IMR-90 (cell line): ENCODE measurements at regions not wholly inside any gene's neighbourhood (a gene's known extent, or its start where the extent isn't known, plus 50 kb on each side); places are given as distances from the start of the nearest gene placed in this dataset.

Experiments
- ATAC-seq: fragments of 200-7000 bp; cut with Tn5 transposase; 2 replicates; pipeline ENCODE4 v1.9.1; 2020; ENCODE audit warnings: low read depth, mild to moderate bottlenecking, moderate library complexity
- BruUV-seq: library from RNA; stranded (reverse); fragments of 400-500 nt; replicated peaks from 2 replicates; lab custom pipeline; 2021; lab: Mats Ljungman, UMichigan
- CTCF ChIA-PET: fragments of 300-600 bp; formaldehyde crosslinking; extraction: SDS; loops from one replicate; lab custom pipeline; 2021; ENCODE audit warnings: antibody characterized with exemption; lab: Yijun Ruan, JAX
- POLR2A ChIA-PET: fragments of 300-600 bp; sonication (Branson Sonifier 250); formaldehyde crosslinking; loops from one replicate; lab custom pipeline; 2022; ENCODE audit warnings: antibody characterized with exemption; ENCODE audit not compliant: unreplicated experiment; lab: Charles Lee
- DNase-seq: peaks from one replicate; pipeline ENCODE4 v3.0.0; 2013
- H2AFZ ChIP-seq: replicated peaks from 2 replicates; pipeline ENCODE3; 2013; ENCODE audit warnings: low read length, mild to moderate bottlenecking; ENCODE audit not compliant: poor library complexity
- H2AK5ac ChIP-seq: 2 replicates; pipeline ENCODE4 v1.6.1; 2013; ENCODE audit warnings: low read depth, low read length, inconsistent platforms
- H2AK9ac ChIP-seq: replicated peaks from 2 replicates; pipeline ENCODE3; 2013; ENCODE audit warnings: mild to moderate bottlenecking, low read depth, low read length, moderate library complexity; ENCODE audit not compliant: poor library complexity
- H2BK120ac ChIP-seq: 2 replicates; pipeline ENCODE4 v1.6.1; 2013; ENCODE audit warnings: low read depth, low read length, inconsistent platforms
- H2BK15ac ChIP-seq: 3 replicates; pipeline ENCODE4 v1.6.1; 2013; ENCODE audit warnings: low read depth, low read length, inconsistent platforms
- H2BK20ac ChIP-seq: 2 replicates; pipeline ENCODE4 v1.6.1; 2013; ENCODE audit warnings: low read depth, mild to moderate bottlenecking, inconsistent platforms, low read length, moderate library complexity
- H2BK5ac ChIP-seq: 2 replicates; pipeline ENCODE4 v1.6.1; 2013; ENCODE audit warnings: mild to moderate bottlenecking, low read depth, low read length, inconsistent platforms; ENCODE audit not compliant: poor library complexity, severe bottlenecking
- H3K14ac ChIP-seq: replicated peaks from 2 replicates; pipeline ENCODE4 v1.6.1; 2013; ENCODE audit warnings: low read depth, low read length, inconsistent platforms
- H3K18ac ChIP-seq: 2 replicates; pipeline ENCODE4 v1.6.1; 2013; ENCODE audit warnings: low read depth, low read length, control low read depth
- H3K23ac ChIP-seq: 2 replicates; pipeline ENCODE4 v1.6.1; 2013; ENCODE audit warnings: low read depth, low read length, inconsistent platforms
- H3K27ac ChIP-seq: 2 replicates; pipeline ENCODE4 v1.5.1; 2013; ENCODE audit warnings: mild to moderate bottlenecking, control low read depth, low read length; ENCODE audit not compliant: insufficient read depth
- H3K27me3 ChIP-seq: 2 replicates; pipeline ENCODE4 v1.6.1; 2013; ENCODE audit warnings: low read length; ENCODE audit not compliant: control insufficient read depth, insufficient read depth
- H3K36me3 ChIP-seq: 2 replicates; pipeline ENCODE4 v1.6.1; 2013; ENCODE audit warnings: low read length, mixed read lengths; ENCODE audit not compliant: control insufficient read depth, insufficient read depth
- H3K4ac ChIP-seq: 2 replicates; pipeline ENCODE4 v1.6.1; 2013; ENCODE audit warnings: low read depth, low read length, inconsistent platforms
- H3K4me1 ChIP-seq: 2 replicates; pipeline ENCODE4 v1.6.1; 2013; ENCODE audit warnings: low read length, mixed read lengths; ENCODE audit not compliant: control insufficient read depth, insufficient read depth
- H3K4me2 ChIP-seq: 2 replicates; pipeline ENCODE4 v1.6.1; 2013; ENCODE audit warnings: low read depth, mild to moderate bottlenecking, control low read depth, low read length, moderate library complexity
- H3K4me3 ChIP-seq: 2 replicates; pipeline ENCODE4 v1.5.1; 2013; ENCODE audit warnings: low read depth, mild to moderate bottlenecking, control low read depth, low read length, moderate library complexity; ENCODE audit not compliant: insufficient read depth
- H3K56ac ChIP-seq: 2 replicates; pipeline ENCODE4 v1.6.1; 2013; ENCODE audit warnings: low read length, inconsistent platforms; ENCODE audit not compliant: insufficient read depth; ENCODE audit errors: extremely low read depth
- H3K79me1 ChIP-seq, 2 experiments: 2 replicates each; pipeline ENCODE4 v1.6.1; 2013; ENCODE audit warnings: low read length in 2 of 2, inconsistent platforms in 1 of 2, low read depth in 1 of 2
- H3K9ac ChIP-seq: 2 replicates; pipeline ENCODE4 v1.6.1; 2013; ENCODE audit warnings: low read depth, low read length, control low read depth
- H3K9me1 ChIP-seq: 2 replicates; pipeline ENCODE4 v1.6.1; 2013; ENCODE audit warnings: low read length, inconsistent platforms; ENCODE audit not compliant: insufficient read depth
- H3K9me3 ChIP-seq: 2 replicates; pipeline ENCODE4 v1.6.1; 2013; ENCODE audit warnings: low read length; ENCODE audit not compliant: control insufficient read depth, insufficient read depth
- H4K20me1 ChIP-seq: 2 replicates; pipeline ENCODE4 v1.6.1; 2013; ENCODE audit warnings: low read length, inconsistent platforms; ENCODE audit not compliant: insufficient read depth
- H4K5ac ChIP-seq: 2 replicates; pipeline ENCODE4 v1.6.1; 2013; ENCODE audit warnings: mild to moderate bottlenecking, low read depth, low read length, control low read depth
- H4K8ac ChIP-seq, 2 experiments: 2 replicates each; pipeline ENCODE4 v1.6.1; 2013; ENCODE audit warnings: low read depth in 2 of 2, low read length in 2 of 2, control low read depth in 1 of 2, inconsistent platforms in 1 of 2
- H4K91ac ChIP-seq: 2 replicates; pipeline ENCODE4 v1.6.1; 2013; ENCODE audit warnings: low read depth, low read length, inconsistent platforms; ENCODE audit not compliant: insufficient read depth
- BHLHE40 ChIP-seq: fragments of 150-350 bp; IDR thresholded peaks from 2 replicates; pipeline ENCODE4 v1.6.1; 2016; ENCODE audit warnings: mild to moderate bottlenecking, low read depth, low read length
- CEBPB ChIP-seq: IDR thresholded peaks from 2 replicates; pipeline ENCODE4 v1.6.1; 2012; ENCODE audit warnings: low read depth, low read length, improper control_type of control experiment
- CHD1 ChIP-seq: IDR thresholded peaks from 2 replicates; pipeline ENCODE4 v1.6.1; 2012; ENCODE audit warnings: low read depth, low read length, improper control_type of control experiment
- CTCF ChIP-seq: conservative IDR thresholded peaks from 2 replicates; pipeline ENCODE4 v1.5.1; 2012; ENCODE audit warnings: mild to moderate bottlenecking, low read depth, low read length, improper control_type of control experiment
- ELK1 ChIP-seq: fragments of 150-350 bp; IDR thresholded peaks from 2 replicates; pipeline ENCODE4 v1.6.1; 2016; ENCODE audit warnings: low read depth, mild to moderate bottlenecking, low read length, moderate library complexity, borderline replicate concordance
- FOS ChIP-seq: fragments of 150-350 bp; IDR thresholded peaks from 2 replicates; pipeline ENCODE4 v1.6.1; 2016; ENCODE audit warnings: low read depth, low read length
- MAFK ChIP-seq: IDR thresholded peaks from 2 replicates; pipeline ENCODE4 v1.6.1; 2012; ENCODE audit warnings: low read depth, low read length, improper control_type of control experiment
- MXI1 ChIP-seq: IDR thresholded peaks from 2 replicates; pipeline ENCODE4 v1.6.1; 2012; ENCODE audit warnings: low read depth, mild to moderate bottlenecking, low read length, moderate library complexity, borderline replicate concordance
- NFE2L2 ChIP-seq: fragments of 150-350 bp; IDR thresholded peaks from 2 replicates; pipeline ENCODE4 v1.6.1; 2016; ENCODE audit warnings: low read depth, mild to moderate bottlenecking, low read length
- POLR2A ChIP-seq: IDR thresholded peaks from 2 replicates; pipeline ENCODE4 v1.6.1; 2012; ENCODE audit warnings: mild to moderate bottlenecking, low read depth, low read length
- RAD21 ChIP-seq: IDR thresholded peaks from 2 replicates; pipeline ENCODE4 v1.6.1; 2012; ENCODE audit warnings: low read length, improper control_type of control experiment
- RCOR1 ChIP-seq: IDR thresholded peaks from 2 replicates; pipeline ENCODE4 v1.6.1; 2012; ENCODE audit warnings: mild to moderate bottlenecking, low read length, improper control_type of control experiment; ENCODE audit not compliant: insufficient replicate concordance
- RFX5 ChIP-seq: IDR thresholded peaks from 2 replicates; pipeline ENCODE4 v1.8.0; 2012; ENCODE audit warnings: low read depth, mild to moderate bottlenecking, low read length, moderate library complexity
- SMC3 ChIP-seq: fragments of 150-350 bp; IDR thresholded peaks from 2 replicates; pipeline ENCODE4 v1.6.1; 2016; ENCODE audit warnings: low read depth, mild to moderate bottlenecking, antibody characterized with exemption, low read length, moderate library complexity
- USF2 ChIP-seq: fragments of 150-350 bp; IDR thresholded peaks from 2 replicates; pipeline ENCODE4 v1.6.1; 2017; ENCODE audit warnings: mild to moderate bottlenecking, antibody characterized with exemption, low read length, low read depth
- WGBS, 2 experiments: methylation state at CpG; one replicate each; pipeline versions ENCODE4 v1.1.5 to v1.1.7; 2013; ENCODE audit warnings: missing lambda C conversion rate in 2 of 2; ENCODE audit not compliant: insufficient read length in 1 of 2; ENCODE audit errors: extremely low coverage in 2 of 2; 5-methylcytosine and 5-hydroxymethylcytosine counted together
- dilution Hi-C: fragments of 300-500 bp; cut with HindIII; formaldehyde crosslinking; loops from one replicate; pipeline ENCODE4 v1.14.3; 2018; ENCODE audit warnings: low sequenced_read_pairs; ENCODE audit not compliant: unreplicated experiment
- in situ Hi-C: fragments of 300-500 bp; cut with MboI; formaldehyde crosslinking; loops from 3 replicates; pipeline ENCODE4 v1.14.3; 2019; ENCODE audit warnings: low sequenced_read_pairs, inconsistent platforms, mixed read lengths
- intact Hi-C: fragments of 100-400 bp; cut with micrococcal nuclease; formaldehyde crosslinking; loops from 2 replicates; pipeline ENCODE4 v1.10.0; 2022

GRCh38 chr12:69189378-69189978, 49.9 kb upstream of the CPSF6 start:
- H4K8ac ChIP-seq: no peak overlapping the region
- 100% methylated on average over 1 of the region's 4 CpGs; no CpG with 5 or more reads in 1 of the 2 experiments for WGBS, 2 experiments

More at GRCh38 chr12:69189378-69189978, 49.9 kb upstream of the CPSF6 start:
- no peak overlapping the region for H2BK15ac ChIP-seq
- H3K27me3 ChIP-seq: no peaks in the 10 kb centered on the region
- no peak overlapping the region for H2BK5ac ChIP-seq
- H3K14ac ChIP-seq: no peak overlapping the region
- no peak overlapping the region for H2BK120ac ChIP-seq
- intact Hi-C loops (no loop called here), in situ Hi-C loops (no loop called here), dilution Hi-C loops (no loop called here)
- H3K9me3 ChIP-seq: peaks cover 5% of the 10 kb centered on the region
- H4K91ac ChIP-seq: no peak overlapping the region
- H3K4me1 ChIP-seq: no peaks in the 10 kb centered on the region
- H3K27ac ChIP-seq: no peak overlapping the region
- TF ChIP-seq BHLHE40 (no peak), POLR2A (no peak), CTCF (no peak), RFX5 (no peak), MAFK (no peak), MXI1 (no peak), ELK1 (no peak), USF2 (no peak), SMC3 (no peak), FOS (no peak), CHD1 (no peak), CEBPB (no peak), RCOR1 (no peak), NFE2L2 (no peak), RAD21 (no peak)
- no peak overlapping the region for H3K9ac ChIP-seq
- H2AK5ac ChIP-seq: no peak overlapping the region
- no peak overlapping the region for H3K18ac ChIP-seq
- no peak overlapping the region for H3K4me3 ChIP-seq
- H3K36me3 ChIP-seq: no peaks in the 10 kb centered on the region
- H2AFZ ChIP-seq: no peak overlapping the region
- H4K20me1 ChIP-seq: no peaks in the 10 kb centered on the region
- no peak overlapping the region for H3K4ac ChIP-seq
- no peak overlapping the region for H3K56ac ChIP-seq
- H2AK9ac ChIP-seq: no peak overlapping the region
- CTCF ChIA-PET: interaction anchor here (0.7 kb wide), 1 partner anchor 358 kb away, joined by 4 read pairs; no protein-coding TSS in a partner anchor
- ATAC-seq (no peak), DNase-seq (no peak)
- H3K9me1 ChIP-seq: no peaks in the 10 kb centered on the region
- no peak overlapping the region for H3K4me2 ChIP-seq
- H2BK20ac ChIP-seq: no peak overlapping the region
- H3K79me1 ChIP-seq: no peaks in the 10 kb centered on the region
- H3K23ac ChIP-seq: no peak overlapping the region
- POLR2A ChIA-PET: no interaction called here
- H4K5ac ChIP-seq: no peak overlapping the region
- no TSS peak for BruUV-seq
